G401.6 (cell line): ENCODE measurements at regions not wholly inside any gene's neighbourhood (a gene's known extent, or its start where the extent isn't known, plus 50 kb on each side); places are given as distances from the start of the nearest gene placed in this dataset.
"Not testable (repeated sequence)": the region's sequence is repeated elsewhere in the genome, so short reads cannot be mapped to it uniquely, and the experiment has no call there.

Experiments
- FAIRE-seq: peaks from 2 replicates; lab custom pipeline; 2012; peaks lifted over from hg19 to GRCh38; lab: Jason Lieb, UNC

DNA sequence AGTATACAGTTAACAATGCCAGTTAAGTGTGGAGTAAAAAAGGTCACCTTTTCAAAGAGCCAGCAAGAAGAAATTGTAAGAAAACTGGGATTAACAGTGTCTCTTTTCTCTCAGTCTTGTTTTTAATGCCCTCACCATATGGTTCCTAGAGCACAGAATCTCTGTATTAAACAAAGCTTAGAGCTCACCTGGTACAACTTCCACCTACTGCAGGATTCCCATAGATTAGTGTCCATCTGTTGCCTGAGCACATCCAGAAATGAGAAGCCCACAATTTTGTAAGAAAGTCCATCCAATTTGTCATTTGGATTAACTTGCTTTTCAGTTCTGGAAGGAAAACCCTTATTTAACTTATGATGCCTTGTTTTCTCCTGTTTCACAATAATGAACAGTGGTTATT is 1037.1 kb downstream of the STPG2 start:
- FAIRE-seq, result no peak

DNA sequence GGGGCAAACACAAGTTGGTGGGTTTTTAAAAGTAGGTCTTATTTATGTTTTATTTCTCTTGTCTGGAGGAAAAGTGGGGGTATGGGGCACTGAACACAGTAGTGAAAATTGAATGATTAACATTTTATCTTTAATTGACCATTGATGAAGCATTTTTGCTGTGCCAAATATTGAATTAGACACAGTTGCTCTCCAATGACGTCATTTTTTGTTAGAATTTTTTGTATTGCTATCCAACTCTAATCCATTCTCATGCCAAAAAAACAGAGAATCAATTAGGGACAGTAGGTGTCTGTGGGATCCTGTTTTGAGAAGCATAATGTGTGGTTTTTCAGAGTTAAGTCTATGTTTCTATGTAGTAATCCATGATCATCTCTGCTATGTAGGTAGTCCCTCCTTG is 1032.8 kb downstream of the STPG2 start:
- FAIRE-seq, result no peak

DNA sequence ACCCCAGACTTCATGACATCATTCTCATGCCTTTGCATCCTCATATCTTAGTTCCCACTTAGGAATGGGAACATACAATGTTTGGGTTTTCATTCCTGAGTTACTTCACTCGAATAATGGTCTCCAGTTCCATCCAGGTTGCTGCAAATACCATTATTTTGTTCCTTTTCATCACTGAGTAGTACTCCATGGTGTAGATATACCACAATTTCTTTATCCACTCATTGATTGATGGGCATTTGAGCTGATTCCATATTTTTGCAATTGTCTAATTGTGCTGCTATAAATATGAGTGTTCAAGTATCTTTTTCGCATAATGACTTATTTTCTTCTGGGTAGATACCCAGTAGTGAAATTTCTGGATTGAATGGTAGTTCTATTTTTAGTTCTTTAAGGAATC is 1026.8 kb downstream of the STPG2 start:
- no peak for FAIRE-seq

DNA sequence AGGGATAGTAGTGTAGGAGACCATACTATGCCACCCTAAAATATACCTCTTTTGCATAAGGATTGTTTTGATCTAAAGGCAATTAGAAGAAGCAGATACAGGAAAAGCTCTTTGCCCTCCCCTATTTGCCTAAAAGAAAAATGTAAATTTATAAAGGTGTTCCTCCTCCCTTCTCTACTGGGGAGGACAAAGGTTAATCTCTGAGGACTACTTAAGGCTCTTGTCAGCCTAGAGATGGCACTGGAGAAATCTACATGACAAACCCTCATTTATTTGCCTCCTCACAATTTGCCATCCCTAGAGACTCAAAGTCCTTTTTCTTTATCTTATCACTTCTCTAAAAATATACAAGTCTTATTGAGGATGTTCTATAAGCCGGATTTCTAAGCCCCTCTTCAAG is 1021.8 kb downstream of the STPG2 start:
- no peak for FAIRE-seq

DNA sequence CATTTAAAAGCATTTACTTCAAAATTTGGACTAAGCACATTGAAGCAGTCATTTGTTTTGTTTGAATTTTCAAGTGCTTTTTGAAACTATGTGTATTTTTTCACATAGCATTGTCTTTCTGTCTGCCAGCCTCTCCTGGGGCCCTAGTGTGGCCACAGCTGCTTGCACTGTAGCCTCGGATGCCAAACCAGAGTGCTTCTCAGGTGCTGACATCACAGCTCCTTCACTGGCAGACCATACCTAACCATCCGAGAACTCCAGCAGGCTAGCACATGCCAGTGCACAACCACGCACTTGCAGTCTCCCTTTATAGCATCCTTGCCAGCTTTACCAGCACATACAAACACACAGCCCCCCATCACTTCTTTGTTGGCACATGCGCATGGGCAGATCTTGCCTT is 1019.7 kb downstream of the STPG2 start:
- no peak for FAIRE-seq

DNA sequence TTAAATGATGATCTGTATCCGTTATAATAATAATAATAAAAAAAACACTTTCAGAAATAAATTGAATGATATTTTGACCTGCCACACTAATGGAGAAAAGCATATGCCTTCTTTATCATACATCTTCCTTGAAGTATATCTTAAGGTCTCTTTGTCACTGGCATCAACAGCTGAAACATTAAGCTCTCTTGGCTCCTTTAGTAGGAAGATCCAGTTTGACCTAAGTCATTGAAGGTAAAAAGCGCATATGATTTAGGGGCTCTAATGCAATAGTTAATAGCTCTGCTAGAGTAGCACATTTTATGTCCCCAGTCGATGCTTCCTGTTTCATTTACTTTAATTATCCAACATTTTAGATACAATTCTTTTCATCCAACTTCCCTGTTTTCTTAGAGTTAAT is 1010.8 kb downstream of the STPG2 start:
- no peak for FAIRE-seq

DNA sequence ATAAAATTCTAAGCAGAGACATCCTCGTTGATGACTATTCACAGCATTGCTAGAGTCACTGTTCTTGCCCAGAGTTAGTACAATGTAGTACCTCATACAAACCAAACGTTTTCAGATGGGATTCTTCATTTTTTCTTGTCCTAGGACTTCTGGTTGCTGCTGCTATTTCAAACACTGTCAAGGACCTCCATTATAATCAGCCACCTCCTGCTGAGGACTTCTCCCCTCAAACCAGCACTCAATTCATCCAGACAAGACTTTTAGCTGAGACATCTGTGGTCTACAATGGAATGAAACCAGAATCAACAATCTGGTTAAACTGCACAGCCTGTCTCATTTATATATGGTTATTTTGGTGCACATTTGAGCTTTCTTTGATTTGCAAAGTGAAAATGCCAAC is 1008.8 kb downstream of the STPG2 start:
- no peak for FAIRE-seq

DNA sequence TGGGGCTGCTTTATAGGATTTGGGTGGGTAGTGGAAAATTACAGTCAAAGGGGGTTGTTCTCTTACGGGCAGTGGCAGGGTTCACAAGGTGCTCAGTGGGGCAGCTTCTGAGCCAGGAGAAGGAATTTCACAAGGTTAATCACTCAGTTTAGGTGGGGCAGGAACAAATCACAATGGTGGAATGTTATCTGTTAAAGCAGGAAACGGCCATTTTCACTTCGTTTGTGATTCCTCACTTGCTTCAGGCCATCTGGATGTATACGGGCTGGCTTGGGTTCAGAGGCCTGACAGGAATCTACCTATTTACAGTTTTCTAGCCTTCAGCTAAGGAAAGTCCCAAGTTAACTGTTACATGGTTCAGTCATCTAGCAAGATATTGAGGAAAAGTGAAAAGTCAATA is 1003.5 kb downstream of the STPG2 start:
- FAIRE-seq, result no peak

DNA sequence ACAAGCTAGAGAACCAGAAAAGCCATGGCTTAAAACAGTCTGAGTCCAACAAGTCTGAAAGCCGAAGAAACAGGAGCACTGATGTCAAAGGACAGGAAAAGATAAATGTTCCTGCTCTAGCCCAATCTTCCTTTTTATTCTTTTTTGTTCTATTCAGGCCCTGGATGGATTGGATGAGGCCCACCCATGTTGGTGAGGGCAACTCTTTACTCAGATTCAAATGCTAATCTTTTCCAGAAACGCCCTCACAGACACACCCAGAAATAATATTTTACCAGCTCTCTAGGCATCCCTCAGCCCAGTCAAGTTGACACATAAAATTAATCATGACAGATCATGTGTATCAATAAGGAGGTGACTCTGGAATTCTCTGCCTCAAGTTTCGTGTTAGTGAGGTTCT is 1002.7 kb downstream of the STPG2 start:
- FAIRE-seq, result no peak

DNA sequence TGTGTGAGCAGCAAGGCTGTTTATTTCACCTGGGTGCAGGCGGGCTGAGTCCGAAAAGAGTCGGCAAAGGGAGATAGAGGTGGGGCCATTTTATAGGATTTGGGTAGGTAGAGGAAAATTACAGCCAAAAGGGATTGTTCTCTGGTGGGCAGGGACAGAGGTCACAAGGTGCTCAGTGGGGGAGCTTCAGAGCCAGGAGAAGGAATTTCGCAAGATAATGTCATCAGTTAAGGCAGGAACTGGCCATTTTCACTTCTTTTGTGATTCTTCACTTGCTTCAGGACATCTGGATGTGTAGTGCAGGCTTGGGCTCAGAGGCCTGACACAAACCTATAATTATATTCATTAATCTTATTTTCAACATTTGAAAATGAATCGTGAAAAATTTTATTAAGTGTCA is 1001.9 kb downstream of the STPG2 start:
- FAIRE-seq, result not testable (repeated sequence)

DNA sequence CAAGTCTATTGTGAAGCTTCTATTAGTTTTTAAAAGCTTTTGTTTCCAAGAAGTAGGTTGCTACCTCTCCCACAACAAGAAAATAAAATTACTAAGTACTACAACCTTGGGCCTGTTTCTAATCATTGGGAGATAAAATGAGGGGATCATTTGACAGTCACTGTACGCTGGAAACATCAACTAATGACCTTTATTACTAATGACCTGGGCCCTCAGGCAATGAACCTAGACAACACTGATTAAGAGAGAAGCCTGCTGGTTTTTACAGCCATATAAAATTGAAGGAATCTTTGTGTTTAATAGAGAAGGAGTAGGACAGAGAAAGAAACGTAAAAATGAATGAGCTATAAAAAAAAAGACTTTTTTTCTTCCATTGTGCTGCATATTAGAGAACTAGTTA is 1000.9 kb downstream of the STPG2 start:
- FAIRE-seq, result no peak

DNA sequence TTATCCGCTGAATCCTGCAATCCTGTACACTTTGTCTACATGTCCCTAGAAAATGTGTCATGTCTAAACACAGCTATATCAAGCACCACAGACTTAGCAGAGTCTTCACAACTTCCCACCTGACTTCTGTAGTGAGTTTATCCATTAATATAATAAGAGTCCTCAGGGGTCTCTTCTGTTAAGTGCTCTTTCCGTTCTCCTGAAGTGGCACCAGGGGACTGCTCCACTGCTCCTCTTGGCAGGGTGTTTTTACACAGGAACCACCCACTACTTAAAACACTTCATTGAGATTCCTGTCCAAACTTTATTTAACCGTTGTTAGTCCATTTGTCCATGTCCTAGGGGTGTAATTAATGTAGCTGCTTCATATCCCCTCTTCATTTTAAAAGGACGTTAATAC is 1000.4 kb downstream of the STPG2 start:
- no peak for FAIRE-seq

DNA sequence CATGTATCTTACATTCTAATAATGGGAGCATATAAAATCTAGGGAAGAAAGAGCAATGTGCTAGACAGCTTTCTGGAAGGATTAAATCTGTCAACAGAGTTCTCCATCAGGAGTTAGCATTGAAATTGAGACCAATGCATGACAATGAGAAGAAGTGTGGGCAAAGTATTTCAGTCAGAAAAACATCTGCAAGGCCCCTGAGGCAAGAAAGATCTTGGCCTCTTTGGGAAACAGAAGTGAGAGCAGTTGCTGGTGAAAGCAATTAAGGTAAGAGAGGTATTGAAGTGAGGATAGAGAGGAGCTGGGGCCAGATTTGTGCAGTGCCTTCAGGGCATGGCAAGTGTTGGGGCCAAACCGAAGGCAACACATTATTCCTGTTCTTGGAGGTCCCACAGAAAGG is 999.1 kb downstream of the STPG2 start:
- no peak for FAIRE-seq

DNA sequence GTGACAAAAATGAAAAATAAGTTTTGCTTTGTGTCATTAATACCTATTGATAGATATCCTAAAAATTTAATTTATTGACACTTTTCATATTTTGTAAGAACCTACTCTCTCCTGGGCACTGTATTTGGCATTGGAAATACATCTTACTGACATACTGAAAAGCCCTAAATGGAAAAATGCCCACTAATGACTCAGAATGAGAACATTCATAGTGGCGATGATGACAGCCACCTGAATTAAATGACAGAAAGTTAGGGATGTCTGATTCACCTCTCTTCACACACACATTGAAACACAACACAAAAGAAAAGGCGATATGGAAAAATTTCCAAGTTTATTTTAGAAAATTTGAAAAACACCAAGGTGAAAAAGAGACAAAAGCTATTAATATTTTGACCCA is 992.3 kb downstream of the STPG2 start:
- FAIRE-seq, result no peak

DNA sequence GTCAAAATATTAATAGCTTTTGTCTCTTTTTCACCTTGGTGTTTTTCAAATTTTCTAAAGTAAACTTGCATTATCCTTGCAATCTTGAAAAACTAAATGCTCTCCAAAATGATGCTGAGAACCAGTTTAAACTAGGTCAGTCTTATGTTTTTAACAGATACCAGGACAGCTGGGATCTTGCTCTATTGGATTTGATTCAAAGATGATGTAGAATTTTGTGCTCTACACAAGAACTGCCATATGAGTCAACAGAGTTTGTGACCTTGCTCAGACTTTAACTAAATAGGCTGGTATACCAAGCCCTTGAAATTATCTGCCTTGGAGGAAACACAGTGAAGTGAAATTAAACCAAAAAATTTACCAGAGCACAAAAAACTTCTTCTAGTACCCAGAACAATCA is 991.1 kb downstream of the STPG2 start:
- FAIRE-seq, result no peak

DNA sequence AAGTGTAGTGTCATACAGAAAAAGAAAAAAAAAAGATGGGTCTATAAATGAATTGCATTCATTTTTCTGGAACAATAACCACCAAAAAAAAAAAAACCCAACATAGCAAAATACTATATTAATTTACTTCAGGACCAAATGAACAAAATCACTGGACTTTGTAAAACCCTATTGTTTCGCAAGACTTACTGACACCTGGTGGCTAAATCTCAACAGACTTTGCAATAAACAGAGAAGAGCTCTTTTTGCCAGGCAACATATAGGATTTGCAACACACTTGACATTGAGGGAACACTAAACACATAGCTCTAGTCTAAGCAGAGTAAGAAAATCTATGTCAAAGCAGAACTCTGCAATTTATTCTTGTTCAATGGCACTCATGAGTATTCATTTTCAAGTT is 990.2 kb downstream of the STPG2 start:
- no peak for FAIRE-seq

DNA sequence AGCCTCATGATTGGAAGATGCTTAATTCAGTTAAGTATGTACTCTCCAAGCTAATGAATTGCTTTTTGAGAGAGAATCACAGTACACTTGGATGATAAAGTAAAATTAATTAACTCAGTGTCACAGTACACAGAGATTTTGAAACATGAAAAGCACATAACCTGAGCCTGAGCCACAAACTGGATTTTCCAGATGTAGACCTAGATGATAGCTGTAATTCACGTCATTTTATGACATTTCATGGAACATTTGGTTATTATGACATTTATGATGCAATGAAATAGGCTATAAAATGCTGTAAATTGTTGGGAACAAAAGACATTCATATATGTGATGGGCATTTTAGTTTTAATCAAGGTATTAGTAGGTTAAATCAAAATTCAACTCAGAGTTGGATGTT is 983.7 kb downstream of the STPG2 start:
- FAIRE-seq, result no peak

DNA sequence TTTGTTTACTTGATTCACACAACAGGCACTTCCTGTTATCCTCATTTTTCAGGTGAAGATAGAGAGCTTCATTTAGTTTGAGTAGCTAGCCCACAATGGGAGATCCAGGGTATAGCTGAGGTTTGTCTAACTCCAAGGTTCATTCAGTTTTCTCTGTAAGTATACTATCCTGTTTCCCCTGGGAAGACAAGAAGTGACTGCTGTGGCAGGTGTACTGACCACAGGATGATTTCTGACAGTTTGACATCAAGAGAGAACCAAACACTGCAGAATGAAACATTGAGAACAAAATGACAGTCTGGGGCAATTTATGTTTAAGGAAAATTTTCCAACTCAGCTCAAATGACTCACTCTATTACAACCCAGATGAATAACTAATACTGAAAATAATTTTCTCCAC is 958.0 kb downstream of the STPG2 start:
- no peak for FAIRE-seq

DNA sequence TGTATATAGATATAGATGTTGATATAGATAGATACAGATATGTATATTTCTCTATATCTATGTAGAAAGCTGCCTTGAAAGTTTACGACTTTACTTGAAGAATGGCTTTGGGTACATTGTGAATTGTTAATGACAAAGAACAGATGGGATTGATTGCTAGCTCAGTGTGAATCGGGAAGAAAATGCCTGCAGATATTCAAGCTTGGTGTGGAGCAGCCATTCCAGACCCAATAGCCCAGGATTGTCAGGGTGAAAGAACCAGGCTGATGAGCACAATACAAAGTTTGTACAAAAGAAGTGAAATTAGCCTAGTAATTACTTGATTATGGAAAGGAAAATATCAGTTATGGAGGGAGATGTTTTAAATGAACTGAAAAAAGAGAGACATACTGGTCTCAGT is 946.2 kb downstream of the STPG2 start:
- no peak for FAIRE-seq

DNA sequence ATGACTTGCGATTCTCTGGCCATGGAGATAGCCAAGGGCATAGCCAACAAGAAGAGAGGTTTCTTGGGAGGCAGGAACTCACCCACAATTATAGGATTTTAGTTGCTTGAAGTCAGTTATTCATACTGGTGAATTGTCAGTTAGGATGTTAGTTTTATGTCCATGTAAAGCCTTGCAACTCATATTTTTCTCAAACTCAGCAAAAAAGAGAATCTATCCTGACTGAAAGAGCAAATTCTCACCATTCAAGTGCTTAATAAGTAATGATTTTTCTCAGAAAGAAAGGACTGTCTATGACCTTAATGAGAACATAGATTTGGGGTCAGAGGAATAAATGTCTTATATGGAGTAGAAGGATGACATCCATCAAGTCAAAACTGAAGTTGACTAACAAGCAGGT is 934.5 kb downstream of the STPG2 start:
- no peak for FAIRE-seq

DNA sequence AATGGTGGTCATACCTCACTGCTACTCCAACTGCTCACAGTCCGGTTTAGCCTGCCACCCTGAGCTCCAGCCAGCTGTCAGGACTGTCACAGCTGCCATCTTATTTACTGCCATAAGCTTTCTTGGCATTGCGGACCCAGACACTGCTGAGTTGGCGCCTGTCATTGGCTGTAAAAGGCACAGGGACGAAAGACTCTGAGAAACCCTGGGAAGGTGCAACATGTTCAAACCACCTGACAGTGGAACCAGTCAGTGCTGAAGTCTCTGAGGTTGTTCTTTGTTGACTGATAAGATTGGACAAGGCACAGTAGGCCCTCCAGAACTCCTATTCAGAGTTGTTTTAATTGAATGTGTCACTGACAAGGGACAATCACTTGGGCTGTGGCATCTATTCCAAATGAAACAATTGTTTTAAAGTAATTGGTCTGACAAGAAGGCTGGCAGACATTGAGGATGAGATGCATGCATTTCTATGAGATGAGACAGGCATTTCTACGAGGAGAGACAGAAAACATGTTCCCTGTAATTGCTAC is 927.8 kb downstream of the STPG2 start:
- no peak for FAIRE-seq

DNA sequence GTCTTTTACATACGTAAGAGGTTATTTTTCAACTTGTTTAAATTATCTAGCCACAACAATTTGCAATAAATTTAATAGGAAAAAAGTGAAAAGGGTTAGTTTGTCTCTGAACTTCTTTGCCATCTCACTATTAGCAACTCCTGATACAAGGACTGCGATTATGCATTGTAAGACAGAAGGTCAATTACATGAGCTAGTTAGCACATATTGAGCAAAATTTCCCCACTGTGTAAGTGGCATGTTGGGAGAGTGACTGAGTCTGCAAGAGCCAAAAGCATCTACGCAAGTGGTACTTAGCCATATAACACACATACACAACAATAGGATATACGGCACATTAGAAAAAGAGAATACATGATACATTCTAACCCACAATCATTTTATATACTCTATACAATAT is 927.2 kb downstream of the STPG2 start:
- no peak for FAIRE-seq

DNA sequence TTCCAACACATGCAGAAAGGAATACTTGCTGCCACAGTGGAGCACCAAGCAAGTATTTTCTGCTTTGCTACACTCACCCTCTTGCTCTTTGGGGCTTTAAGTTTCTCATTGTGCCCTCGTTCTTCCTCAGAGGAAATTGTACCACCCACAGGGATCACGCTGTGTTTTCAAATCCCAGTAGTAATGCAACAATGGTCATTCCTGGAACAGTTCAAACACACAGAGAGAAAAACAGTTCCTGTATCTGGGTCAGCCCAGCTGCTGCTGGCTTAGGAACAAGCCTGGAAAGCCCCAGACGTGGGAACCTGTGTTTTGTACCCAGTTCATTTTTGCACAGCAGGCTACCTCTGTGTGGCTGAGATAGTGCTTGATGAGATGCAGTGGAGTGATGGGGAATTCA is 907.8 kb downstream of the STPG2 start:
- FAIRE-seq, result no peak

DNA sequence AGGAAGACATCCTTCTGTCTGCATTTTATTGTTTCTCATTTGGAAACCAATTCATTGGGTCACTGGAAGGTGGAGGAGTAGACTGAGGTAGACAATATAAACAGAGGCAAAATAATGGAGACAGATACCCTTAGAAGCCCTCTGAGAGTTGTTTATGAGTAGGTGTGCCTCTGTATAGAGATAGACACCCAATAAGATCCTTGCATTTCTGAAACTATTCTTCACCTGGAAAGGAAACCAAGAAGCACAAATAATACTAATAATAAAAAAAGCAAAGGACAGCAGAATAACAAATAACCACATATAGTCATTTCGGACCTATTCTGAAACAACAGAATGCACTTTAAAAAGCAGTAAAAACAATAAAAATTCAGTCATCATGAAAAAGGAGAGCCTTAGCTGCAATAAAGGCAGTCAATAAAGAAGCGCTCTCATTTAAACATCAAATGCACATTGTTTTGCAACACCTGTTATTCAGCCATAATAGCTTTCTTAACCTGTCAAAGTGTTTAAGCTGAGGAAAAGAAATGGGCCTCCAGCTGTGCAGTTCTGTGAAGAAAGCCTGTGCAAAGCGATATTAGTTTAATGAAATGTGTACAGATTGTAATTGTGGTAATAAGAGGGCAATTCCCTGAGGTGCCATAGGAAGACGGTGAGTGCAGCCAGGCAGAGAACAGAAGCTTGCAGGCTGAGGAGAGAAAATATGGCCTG is 904.2 kb downstream of the STPG2 start:
- FAIRE-seq, result no peak

DNA sequence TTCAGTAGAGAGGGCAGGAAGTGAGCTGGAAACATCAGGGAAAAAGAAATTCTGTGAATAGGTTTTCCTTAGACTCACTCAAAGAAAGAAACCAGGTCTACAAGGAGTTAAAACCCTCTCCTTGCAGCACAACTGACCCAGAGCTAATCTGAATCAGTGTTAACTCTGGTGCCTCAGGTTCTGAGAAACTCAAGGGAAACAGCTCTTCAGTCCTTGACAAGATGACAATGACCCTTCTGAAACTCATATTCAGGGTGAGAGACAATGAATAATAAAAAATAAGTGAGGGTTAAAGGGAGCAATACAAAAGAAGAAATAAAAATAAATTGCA is 903.6 kb downstream of the STPG2 start:
- no peak for FAIRE-seq
